HG02759 (cell line): ENCODE measurements at regions not wholly inside any gene's neighbourhood (a gene's known extent, or its start where the extent isn't known, plus 50 kb on each side); places are given as distances from the start of the nearest gene placed in this dataset.

Experiments used
- ATAC-seq: cut with Tn5 transposase; IDR thresholded peaks from one replicate; pipeline ENCODE4 v1.9.1; 2021; ENCODE audit warnings: mild to moderate bottlenecking, moderate library complexity; ENCODE audit not compliant: unreplicated experiment

DNA sequence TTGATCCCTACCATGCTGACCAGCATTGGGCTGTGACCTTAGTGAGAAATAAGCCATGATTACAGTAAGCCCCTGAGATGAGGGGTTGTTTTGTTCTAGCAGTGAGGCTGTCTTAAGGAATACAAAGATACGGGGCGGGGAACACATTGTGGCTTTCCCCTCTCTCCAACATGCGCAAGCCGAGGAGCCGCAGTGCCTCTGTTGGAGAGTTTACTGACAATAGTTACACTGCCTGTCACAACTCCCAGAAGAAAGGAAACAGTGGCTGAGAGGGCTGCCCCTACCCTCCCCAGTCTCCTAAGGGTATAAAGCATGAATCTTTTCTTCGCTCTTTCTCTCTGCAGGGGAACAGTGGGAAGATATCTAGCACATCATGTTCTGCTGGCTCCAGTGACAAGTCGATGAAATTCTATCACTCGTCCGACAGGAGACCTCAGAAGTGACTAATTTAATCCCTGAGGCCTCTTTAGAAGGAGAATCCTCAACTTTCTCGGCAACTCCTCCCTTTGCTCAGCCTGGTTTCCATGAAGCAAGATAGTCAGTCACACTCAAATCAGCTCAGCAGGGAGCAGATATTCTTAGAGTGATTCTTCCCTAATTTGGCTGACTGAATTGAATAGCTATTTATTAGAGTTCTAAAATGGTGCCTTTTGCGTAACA lies 409.0 kb upstream of the PROK2 start:
- no peak for ATAC-seq

- ATAC-seq: no peak
Measured at GRCh38 chr3:72192572-72192971, 407.6 kb upstream of the PROK2 start.

DNA sequence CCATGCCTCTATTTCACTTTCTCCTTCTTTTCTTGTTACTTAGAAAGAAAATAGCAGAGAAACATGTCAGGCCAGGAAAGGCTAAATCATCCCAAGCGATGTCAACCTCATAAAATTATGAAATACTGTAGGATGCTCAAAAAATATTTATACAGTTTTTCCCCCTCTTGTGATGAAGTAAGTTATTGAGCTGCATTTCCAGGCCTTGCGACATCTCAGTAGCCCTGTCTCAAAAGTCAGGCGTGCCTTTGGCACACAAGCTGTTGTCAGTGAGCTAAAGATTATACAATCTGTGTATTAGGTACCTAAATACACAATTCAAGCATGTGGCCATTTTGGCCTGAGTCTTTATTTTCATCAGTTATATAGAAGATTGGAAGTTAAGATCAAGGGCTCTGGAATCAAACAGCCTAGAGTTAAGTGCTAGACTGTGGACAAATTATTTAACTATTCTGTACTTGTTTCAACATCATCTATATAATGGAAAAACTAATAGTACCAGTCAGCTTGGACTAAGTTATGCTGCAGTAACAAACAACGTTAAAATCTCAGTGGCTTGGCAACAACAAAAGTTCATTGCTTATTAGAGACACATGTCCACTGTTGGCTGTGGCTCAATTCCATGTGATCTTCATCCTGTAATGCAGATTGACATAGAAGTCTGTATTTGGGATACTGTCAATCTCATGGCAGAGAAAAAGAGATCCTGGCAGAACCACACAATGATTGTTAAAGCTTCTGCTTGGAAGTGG lies 406.4 kb upstream of the PROK2 start:
- no peak for ATAC-seq

GRCh38 chr3:72190050-72190449 lies 405.1 kb upstream of the PROK2 start:
- ATAC-seq: no peak

DNA sequence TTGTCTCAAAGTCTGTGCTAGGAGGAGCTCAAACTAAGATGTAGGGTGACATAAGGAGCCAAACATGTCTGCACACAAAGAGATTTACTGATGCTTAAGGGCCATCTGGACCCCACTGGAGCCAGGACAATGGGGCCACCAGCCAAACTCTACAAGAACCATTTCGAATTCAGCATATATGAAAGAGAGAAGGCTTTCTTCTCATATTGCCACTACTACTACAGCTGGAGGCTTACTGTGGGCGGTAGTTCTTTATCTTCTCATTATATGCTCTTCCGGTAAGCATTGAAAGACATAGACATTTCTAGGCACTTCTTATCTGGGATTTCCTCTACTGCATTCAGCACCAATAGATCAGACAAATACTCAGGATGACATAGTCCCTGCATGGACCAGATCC lies 404.4 kb upstream of the PROK2 start:
- ATAC-seq: no peak

DNA sequence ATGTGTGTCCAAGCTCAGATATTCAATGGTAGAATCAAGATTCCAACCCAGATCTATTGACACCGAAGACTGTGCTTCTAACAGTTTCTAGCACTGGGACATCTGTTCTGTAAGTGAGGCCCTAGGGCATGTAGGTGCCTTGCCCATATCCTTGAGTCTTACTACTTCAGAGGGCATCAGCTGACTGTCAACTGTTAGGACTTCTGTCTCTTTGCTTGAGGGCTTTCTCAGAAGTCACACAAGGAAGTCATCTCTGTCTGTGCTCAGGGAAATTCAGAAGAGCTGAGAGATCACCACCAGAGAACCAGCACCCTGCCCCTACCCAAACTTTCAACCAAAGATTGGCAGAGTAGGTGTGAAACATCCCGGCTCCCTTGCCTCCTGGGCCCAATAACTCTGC lies 403.6 kb upstream of the PROK2 start:
- no peak for ATAC-seq

DNA sequence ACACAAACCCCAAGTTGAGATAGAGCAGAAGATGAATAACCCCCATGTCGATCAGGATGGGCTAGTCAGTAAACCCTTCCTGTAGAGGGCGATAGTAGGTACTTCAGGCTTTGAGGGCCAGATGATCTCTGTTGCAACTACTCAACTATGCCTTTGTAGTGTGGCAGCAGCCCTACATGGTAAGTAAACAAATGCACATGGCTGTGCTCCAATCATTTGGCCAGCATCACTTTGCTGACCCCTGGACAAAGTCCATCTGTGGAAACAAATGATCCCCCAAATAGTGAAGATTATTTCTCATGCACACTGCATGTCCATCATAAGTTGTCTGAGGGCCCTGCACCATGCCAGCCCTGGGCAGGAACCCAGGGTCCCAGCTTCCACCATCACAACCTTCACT lies 402.2 kb upstream of the PROK2 start:
- no peak for ATAC-seq

- no peak for ATAC-seq
Measured at GRCh38 chr3:72186400-72186855, 401.5 kb upstream of the PROK2 start.

DNA sequence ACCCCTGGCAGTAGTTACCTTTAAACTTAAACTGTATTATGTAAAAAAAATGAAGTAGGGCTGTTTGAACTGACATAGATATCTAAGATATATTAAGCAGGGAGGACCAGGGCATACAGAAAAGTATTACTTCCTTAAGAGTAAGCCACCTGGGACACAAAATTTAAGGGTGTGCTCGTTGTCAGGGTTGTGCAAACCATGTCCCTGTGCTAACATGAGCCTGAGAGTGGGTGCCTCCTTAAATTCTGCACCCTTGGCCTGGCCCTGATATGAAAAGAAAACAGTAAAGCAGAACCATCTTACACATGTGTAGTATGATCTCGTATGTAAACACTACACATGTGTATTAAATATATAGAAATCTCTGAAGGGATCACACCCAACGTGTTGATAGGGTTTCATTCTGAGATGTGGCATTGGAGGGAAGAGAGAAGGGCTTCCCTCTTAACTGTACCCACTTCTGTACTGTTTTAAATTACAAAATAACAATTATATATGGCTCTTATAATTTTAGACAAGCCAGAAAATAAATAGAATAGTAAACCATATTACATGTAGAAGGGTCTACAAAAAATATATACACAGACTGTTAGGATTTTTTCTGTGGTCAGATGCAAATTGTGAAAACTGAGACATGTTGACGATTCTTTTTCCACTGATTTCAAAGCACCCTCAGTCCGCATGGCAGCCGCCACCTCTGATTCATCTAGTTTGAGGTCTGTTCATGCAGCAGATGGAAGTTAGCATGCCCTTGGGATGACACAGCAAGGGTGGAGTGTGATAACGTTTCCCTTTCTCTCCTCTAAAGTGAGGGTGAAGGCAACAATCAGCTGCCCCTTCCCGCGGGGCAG lies 400.8 kb upstream of the PROK2 start:
- ATAC-seq: no peak

DNA sequence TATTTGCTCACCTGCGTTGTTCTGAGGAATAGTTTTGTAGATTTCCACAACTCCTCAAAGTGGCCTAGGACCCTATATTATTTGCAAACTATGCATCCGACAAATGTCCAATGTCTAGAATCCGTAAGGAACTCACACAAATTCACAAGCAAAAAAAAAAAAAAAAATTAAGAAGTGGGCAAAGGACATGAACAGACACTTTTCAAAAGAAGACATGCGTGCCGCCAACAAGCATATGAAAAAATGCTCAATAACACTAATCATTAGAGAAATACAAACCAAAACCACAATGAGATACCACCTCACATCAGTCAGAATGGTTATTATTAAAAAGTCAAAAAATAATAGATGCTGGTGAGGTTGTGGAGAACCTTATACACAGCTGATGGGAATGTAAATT lies 398.5 kb upstream of the PROK2 start:
- ATAC-seq: no peak

- ATAC-seq: no peak
Measured at GRCh38 chr3:72182206-72182605, 397.3 kb upstream of the PROK2 start.

DNA sequence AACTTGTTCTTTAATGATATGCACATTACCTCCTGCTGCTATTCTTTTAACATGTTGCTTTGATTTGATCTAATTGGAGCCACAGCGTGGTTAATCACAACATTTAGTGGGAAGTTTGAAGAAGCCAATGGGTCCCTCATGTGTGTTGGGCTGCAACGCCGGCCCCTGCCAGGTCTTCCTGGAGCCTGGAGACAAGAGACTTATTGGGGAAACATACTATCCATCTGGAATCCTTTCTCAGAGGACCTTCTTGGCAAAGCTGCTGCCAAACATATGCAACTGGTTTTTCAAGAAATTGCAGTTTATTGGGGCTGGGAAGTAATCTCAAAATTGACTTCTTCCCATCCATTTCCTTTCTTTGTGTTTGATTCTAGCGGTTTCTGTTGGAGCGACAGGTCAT lies 396.3 kb upstream of the PROK2 start:
- ATAC-seq: no peak

DNA sequence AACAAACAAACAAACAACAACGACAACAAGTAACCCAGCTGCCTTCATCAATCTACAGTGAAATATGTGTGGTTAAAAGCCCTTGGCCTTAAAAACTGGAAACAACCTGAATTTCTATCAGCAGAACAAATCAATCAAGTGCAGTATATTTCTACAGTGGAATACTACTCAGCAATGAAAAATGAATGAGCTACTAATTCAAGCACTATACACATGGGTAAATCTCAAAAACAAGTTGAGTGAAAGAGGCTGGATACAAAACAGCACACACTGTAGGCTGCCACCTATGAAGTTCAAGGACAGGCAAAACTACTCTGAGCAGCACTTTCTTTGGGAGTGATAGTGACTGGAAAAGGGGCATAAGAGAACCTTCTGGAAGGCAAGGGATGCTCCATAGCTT lies 395.5 kb upstream of the PROK2 start:
- ATAC-seq: no peak

DNA sequence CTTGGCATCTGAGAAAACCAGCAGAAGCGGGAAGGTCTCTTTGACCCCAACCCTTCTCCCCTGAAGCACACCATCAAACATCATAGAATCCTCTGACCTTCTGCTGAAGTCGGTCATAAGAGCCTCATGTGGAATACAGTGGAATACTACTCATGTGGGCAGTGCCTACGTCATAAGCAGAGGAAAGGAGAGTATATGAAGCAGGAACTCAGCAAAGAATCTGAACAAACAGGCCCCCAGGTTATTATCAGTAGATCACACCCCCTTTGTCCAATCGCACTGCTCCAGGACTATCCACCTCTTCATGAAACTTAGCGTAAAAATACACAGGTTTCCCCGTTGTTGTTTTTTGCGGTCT lies 394.1 kb upstream of the PROK2 start:
- ATAC-seq: no peak

- ATAC-seq: no peak
Measured at GRCh38 chr3:72178463-72179106, 393.6 kb upstream of the PROK2 start.

- peak; percentile 41 for ATAC-seq
Measured at GRCh38 chr3:72177075-72178050, 392.4 kb upstream of the PROK2 start.

- ATAC-seq: peak; percentile 91
Measured at GRCh38 chr3:72176537-72177041, 391.6 kb upstream of the PROK2 start.

DNA sequence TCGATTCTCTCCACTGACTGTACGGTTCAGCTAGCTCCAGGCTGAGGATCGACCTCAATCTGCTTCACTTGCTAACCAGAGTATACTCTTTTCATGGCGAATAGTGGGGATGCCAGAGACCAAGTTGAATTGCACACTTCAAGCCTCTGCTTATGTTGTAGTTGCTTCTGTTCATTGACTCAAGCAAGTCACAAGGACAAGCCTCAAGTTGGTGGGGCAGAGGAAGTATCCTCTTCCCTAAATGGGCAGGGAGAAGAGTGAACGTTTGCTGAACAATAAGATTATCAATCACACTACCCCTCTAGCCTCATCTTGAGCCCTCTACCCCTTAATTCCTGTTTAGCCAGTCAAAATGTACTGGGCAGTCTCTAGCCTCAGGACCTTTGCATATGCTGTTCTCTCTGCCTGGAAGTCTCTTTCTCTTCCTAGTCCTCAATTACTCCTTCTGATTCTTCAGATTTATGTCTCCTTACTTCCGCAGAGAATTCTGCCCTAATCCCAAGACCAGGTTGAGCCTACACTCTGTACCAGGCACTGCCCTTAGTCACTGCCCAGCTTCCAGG lies 390.4 kb upstream of the PROK2 start:
- no peak for ATAC-seq

DNA sequence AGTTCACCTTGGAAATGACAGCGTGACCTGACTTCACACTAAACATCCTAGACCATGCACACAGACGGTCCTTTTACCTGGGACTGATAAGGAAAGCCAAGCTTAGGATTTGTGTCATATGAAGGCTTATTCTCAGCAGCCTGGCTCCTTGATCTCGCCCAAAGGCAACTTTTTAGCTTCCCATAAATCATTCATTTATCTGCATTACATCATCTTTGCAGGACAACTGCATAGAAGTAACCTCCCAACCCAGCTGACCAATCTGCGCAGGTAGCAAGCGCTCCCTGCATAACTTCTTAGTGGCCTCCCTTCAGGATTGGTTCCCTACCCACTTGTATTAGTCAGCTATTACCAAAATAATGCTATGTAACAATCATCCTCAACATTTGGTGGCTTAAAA lies 389.9 kb upstream of the PROK2 start:
- no peak for ATAC-seq

GRCh38 chr3:72174040-72174439 lies 389.1 kb upstream of the PROK2 start:
- ATAC-seq: no peak
